H9 (cell line): ENCODE measurements at regions not wholly inside any gene's neighbourhood (a gene's known extent, or its start where the extent isn't known, plus 50 kb on each side); places are given as distances from the start of the nearest gene placed in this dataset.

Source experiments
- DNase-seq: peaks from one replicate; pipeline ENCODE4 v3.0.0-alpha.2; 2017
- H2AFZ ChIP-seq: one replicate; pipeline ENCODE4 v1.6.1; 2013; ENCODE audit warnings: mild to moderate bottlenecking, low read length, control low read depth, moderate library complexity
- H2AK5ac ChIP-seq: 2 replicates; pipeline ENCODE4 v1.6.1; 2013; ENCODE audit warnings: low read length, control low read depth, mixed read lengths; ENCODE audit not compliant: insufficient read length
- H2BK120ac ChIP-seq: one replicate; pipeline ENCODE4 v1.6.1; 2013; ENCODE audit warnings: low read depth, mild to moderate bottlenecking, low read length, control low read depth, inconsistent platforms; ENCODE audit not compliant: poor library complexity, severe bottlenecking
- H2BK12ac ChIP-seq: 2 replicates; pipeline ENCODE4 v1.6.1; 2013; ENCODE audit warnings: low read length, control low read depth, mixed read lengths, low read depth; ENCODE audit not compliant: insufficient read length
- H2BK15ac ChIP-seq: 2 replicates; pipeline ENCODE4 v1.6.1; 2013; ENCODE audit warnings: low read depth, low read length, control low read depth
- H2BK20ac ChIP-seq: one replicate; pipeline ENCODE4 v1.6.1; 2013; ENCODE audit warnings: low read depth, mild to moderate bottlenecking, low read length, control low read depth, inconsistent platforms; ENCODE audit not compliant: poor library complexity, severe bottlenecking
- H2BK5ac ChIP-seq: 2 replicates; pipeline ENCODE4 v1.6.1; 2013; ENCODE audit warnings: low read length, control low read depth, mixed read lengths; ENCODE audit not compliant: insufficient read length
- H3K14ac ChIP-seq: 2 replicates; pipeline ENCODE4 v1.6.1; 2013; ENCODE audit warnings: low read length, control low read depth; ENCODE audit not compliant: insufficient read depth
- H3K18ac ChIP-seq: 2 replicates; pipeline ENCODE4 v1.6.1; 2013; ENCODE audit warnings: low read depth, mild to moderate bottlenecking, mixed read lengths, low read length, control low read depth; ENCODE audit not compliant: insufficient read length
- H3K23ac ChIP-seq: 2 replicates; pipeline ENCODE4 v1.6.1; 2013; ENCODE audit warnings: low read length, control low read depth, mixed read lengths, low read depth; ENCODE audit not compliant: insufficient read length
- H3K23me2 ChIP-seq: 2 replicates; pipeline ENCODE4 v1.6.1; 2013; ENCODE audit warnings: low read depth, mild to moderate bottlenecking, mixed read lengths, low read length, control low read depth; ENCODE audit not compliant: insufficient read length, poor library complexity, severe bottlenecking
- H3K27ac ChIP-seq: 2 replicates; pipeline ENCODE4 v1.5.1; 2013; ENCODE audit warnings: low read length, control low read depth, mixed read lengths, low read depth; ENCODE audit not compliant: insufficient read length
- H3K27me3 ChIP-seq: 2 replicates; pipeline ENCODE4 v1.6.1; 2013; ENCODE audit warnings: low read length, control low read depth, inconsistent platforms; ENCODE audit not compliant: insufficient read depth
- H3K4ac ChIP-seq: 2 replicates; pipeline ENCODE4 v1.6.1; 2013; ENCODE audit warnings: low read depth, mild to moderate bottlenecking, control low read depth, inconsistent platforms, low read length, moderate library complexity
- H3K4me1 ChIP-seq: 2 replicates; pipeline ENCODE4 v1.6.1; 2013; ENCODE audit warnings: low read length, control low read depth, inconsistent platforms; ENCODE audit not compliant: insufficient read depth
- H3K4me2 ChIP-seq: 2 replicates; pipeline ENCODE4 v1.6.1; 2013; ENCODE audit warnings: low read length, control low read depth, mixed read lengths; ENCODE audit not compliant: insufficient read length, insufficient read depth
- H3K56ac ChIP-seq: 2 replicates; pipeline ENCODE4 v1.6.1; 2013; ENCODE audit warnings: low read depth, mild to moderate bottlenecking, mixed read lengths, low read length, control low read depth; ENCODE audit not compliant: insufficient read length
- H3K79me1 ChIP-seq: 2 replicates; pipeline ENCODE4 v1.6.1; 2013; ENCODE audit warnings: low read depth, mild to moderate bottlenecking, moderate library complexity, low read length, control low read depth, inconsistent platforms; ENCODE audit not compliant: insufficient read depth, poor library complexity, severe bottlenecking
- H3K79me2 ChIP-seq: 2 replicates; pipeline ENCODE4 v1.6.1; 2013; ENCODE audit warnings: low read length, control low read depth, inconsistent platforms; ENCODE audit not compliant: insufficient read depth
- H3K9ac ChIP-seq: 2 replicates; pipeline ENCODE4 v1.6.1; 2013; ENCODE audit warnings: low read length, control low read depth, mixed read lengths; ENCODE audit not compliant: insufficient read length; ENCODE audit errors: extremely low read depth
- H3K9me3 ChIP-seq: one replicate; pipeline ENCODE4 v1.6.1; 2013; ENCODE audit warnings: low read depth, low read length, inconsistent platforms; ENCODE audit not compliant: control insufficient read depth
- H3T11ph ChIP-seq: one replicate; pipeline ENCODE4 v1.6.1; 2013; ENCODE audit warnings: mild to moderate bottlenecking, low read length, control low read depth, inconsistent platforms
- H4K20me1 ChIP-seq: one replicate; pipeline ENCODE4 v1.6.1; 2013; ENCODE audit not compliant: control insufficient read depth, insufficient read length, insufficient read depth
- H4K5ac ChIP-seq: 2 replicates; pipeline ENCODE4 v1.6.1; 2013; ENCODE audit warnings: low read depth, mild to moderate bottlenecking, mixed read lengths, low read length, control low read depth; ENCODE audit not compliant: insufficient read length
- H4K8ac ChIP-seq: replicated peaks from 2 replicates; pipeline ENCODE4 v1.6.1; 2013; ENCODE audit warnings: low read length, control low read depth, mixed read lengths, low read depth; ENCODE audit not compliant: insufficient read length
- H4K91ac ChIP-seq: 2 replicates; pipeline ENCODE4 v1.6.1; 2013; ENCODE audit warnings: low read depth, mild to moderate bottlenecking, moderate library complexity, mixed read lengths, low read length, control low read depth; ENCODE audit not compliant: insufficient read length
- H3K27ac Mint-ChIP-seq, 3 experiments: 2 replicates in 2 of 3; 3 replicates in 1 of 3; pipeline ENCODE4 v1.8.0; 2020 to 2021; ENCODE audit warnings: mixed read lengths in 3 of 3, mild to moderate bottlenecking in 1 of 3, moderate library complexity in 1 of 3
- H3K27me3 Mint-ChIP-seq: 2 replicates; pipeline ENCODE4 v1.8.0; 2021; ENCODE audit warnings: low read depth, mild to moderate bottlenecking, moderate library complexity, mixed read lengths
- H3K36me3 Mint-ChIP-seq, 3 experiments: 2 replicates in 2 of 3; 3 replicates in 1 of 3; pipeline ENCODE4 v1.8.0; 2020 to 2021; ENCODE audit warnings: low read depth in 3 of 3, mixed read lengths in 3 of 3; ENCODE audit not compliant: insufficient read depth in 1 of 3
- H3K4me1 Mint-ChIP-seq, 2 experiments: 2 replicates each; pipeline ENCODE4 v1.8.0; 2020; ENCODE audit warnings: mixed read lengths in 2 of 2
- H3K4me3 Mint-ChIP-seq, 2 experiments: 2 replicates in 1 of 2; 3 replicates in 1 of 2; pipeline ENCODE4 v1.8.0; 2020 to 2021; ENCODE audit warnings: mild to moderate bottlenecking in 2 of 2, mixed read lengths in 2 of 2, moderate library complexity in 1 of 2
- H3K9me3 Mint-ChIP-seq, 2 experiments: 2 replicates in 1 of 2; 3 replicates in 1 of 2; pipeline ENCODE4 v1.8.0; 2020; ENCODE audit warnings: mild to moderate bottlenecking in 2 of 2, mixed read lengths in 2 of 2, moderate library complexity in 1 of 2
- CTCF ChIP-seq: fragments of 200-600 bp; sonication (generic); conservative IDR thresholded peaks from 3 replicates; pipeline ENCODE4 v1.8.0; 2021; ENCODE audit warnings: antibody characterized with exemption, mild to moderate bottlenecking
- whole genome bisulfite sequencing: extraction: QIAGEN DNeasy Blood & Tissue Kit; methylation state at CpG from one replicate; pipeline ENCODE4 v1.1.7; 2013; ENCODE audit warnings: missing lambda C conversion rate, low lambda C conversion rate, mixed read lengths; ENCODE audit not compliant: insufficient read length; ENCODE audit errors: extremely low coverage; 5-methylcytosine and 5-hydroxymethylcytosine counted together

- H3K36me3 Mint-ChIP-seq = no peaks in the 10 kb centered on the region
- TF ChIP-seq CTCF = no peak
- no peak overlapping the region for H3K27ac Mint-ChIP-seq
- Histone ChIP-seq H3K79me2 (no peaks in the 10 kb centered on the region), H3K9me3 (no peaks in the 10 kb centered on the region), H3K23ac (no peak overlapping the region), H2BK120ac (no peak overlapping the region), H3T11ph (no peak overlapping the region), H3K23me2 (no peaks in the 10 kb centered on the region), H2BK12ac (no peak overlapping the region), H3K56ac (no peak overlapping the region), H3K4ac (no peak overlapping the region), H2AFZ (no peak overlapping the region), H4K91ac (no peak overlapping the region), H2BK20ac (no peak overlapping the region), H3K18ac (no peak overlapping the region), H3K14ac (no peak overlapping the region), H2AK5ac (no peak overlapping the region), H4K20me1 (no peaks in the 10 kb centered on the region), H3K4me1 (no peaks in the 10 kb centered on the region), H4K8ac (no peak overlapping the region), H3K79me1 (no peaks in the 10 kb centered on the region), H3K27ac (no peak overlapping the region), H2BK15ac (no peak overlapping the region), H4K5ac (no peak overlapping the region), H3K27me3 (no peaks in the 10 kb centered on the region), H3K9ac (no peak overlapping the region), H2BK5ac (no peak overlapping the region), H3K4me2 (no peak overlapping the region)
- DNase-seq = no peak
- no CpG with 5 or more reads among the region's 1 CpG for WGBS
- peaks cover 6% of the 10 kb centered on the region for H3K27me3 Mint-ChIP-seq
- no peak overlapping the region for H3K4me3 Mint-ChIP-seq
- H3K4me1 Mint-ChIP-seq = peaks cover 0 to 4% of the 10 kb centered on the region in 2 experiments; a peak in 1 of 4 replicates
- no peaks in the 10 kb centered on the region for H3K9me3 Mint-ChIP-seq
Observed at GRCh38 chr20:39163993-39164392, 201.8 kb downstream of the DHX35 start.
